ENCODE measurements at regions not wholly inside any gene's neighbourhood (a gene's known extent, or its start where the extent isn't known, plus 50 kb on each side); places are given as distances from the start of the nearest gene placed in this dataset.
A peak's percentile ranks its signal among the peaks of the same experiment; 100 is the strongest.

GRCh38 chr17:72338847-72339790 lies 218.3 kb downstream of the SOX9 start:
- ChIA-PET CTCF (interaction anchor here (0.5 to 1.3 kb wide), 3 partner anchors 10 to 201 kb away, joined by 4 to 5 read pairs (median 4); no protein-coding TSS in a partner anchor), POLR2A (interaction anchor here (0.8 to 2.0 kb wide), 4 partner anchors 19 to 218 kb away, joined by 3 to 13 read pairs (median 4); partner anchors contain the start of gene SOX9)
- peak overlapping the region; percentile 98 for H3K27ac ChIP-seq (ENCODE audit: low read depth, low read length)
- H3K9me3 ChIP-seq (ENCODE audit: control insufficient read depth, insufficient read depth, low read length), result no peaks in the 10 kb centered on the region; the same call in 1 of the 2 replicates
- H3K27me3 ChIP-seq (ENCODE audit: control insufficient read depth, insufficient read depth, low read length), result no peaks in the 10 kb centered on the region
- DNase-seq (ENCODE audit: low read depth, low spot score), result peak; percentile 86
- TF ChIP-seq, protein P1, sequence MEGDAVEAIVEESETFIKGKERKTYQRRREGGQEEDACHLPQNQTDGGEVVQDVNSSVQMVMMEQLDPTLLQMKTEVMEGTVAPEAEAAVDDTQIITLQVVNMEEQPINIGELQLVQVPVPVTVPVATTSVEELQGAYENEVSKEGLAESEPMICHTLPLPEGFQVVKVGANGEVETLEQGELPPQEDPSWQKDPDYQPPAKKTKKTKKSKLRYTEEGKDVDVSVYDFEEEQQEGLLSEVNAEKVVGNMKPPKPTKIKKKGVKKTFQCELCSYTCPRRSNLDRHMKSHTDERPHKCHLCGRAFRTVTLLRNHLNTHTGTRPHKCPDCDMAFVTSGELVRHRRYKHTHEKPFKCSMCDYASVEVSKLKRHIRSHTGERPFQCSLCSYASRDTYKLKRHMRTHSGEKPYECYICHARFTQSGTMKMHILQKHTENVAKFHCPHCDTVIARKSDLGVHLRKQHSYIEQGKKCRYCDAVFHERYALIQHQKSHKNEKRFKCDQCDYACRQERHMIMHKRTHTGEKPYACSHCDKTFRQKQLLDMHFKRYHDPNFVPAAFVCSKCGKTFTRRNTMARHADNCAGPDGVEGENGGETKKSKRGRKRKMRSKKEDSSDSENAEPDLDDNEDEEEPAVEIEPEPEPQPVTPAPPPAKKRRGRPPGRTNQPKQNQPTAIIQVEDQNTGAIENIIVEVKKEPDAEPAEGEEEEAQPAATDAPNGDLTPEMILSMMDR (IDR thresholded peaks at IDR 0.05; ENCODE audit: low read depth, low read length), result no peak
- 0 out of 2 replicates have a peak overlapping the region, but pooled peaks have one; percentile 17 for H3K4me3 ChIP-seq (ENCODE audit: low read depth, low read length)

DNA sequence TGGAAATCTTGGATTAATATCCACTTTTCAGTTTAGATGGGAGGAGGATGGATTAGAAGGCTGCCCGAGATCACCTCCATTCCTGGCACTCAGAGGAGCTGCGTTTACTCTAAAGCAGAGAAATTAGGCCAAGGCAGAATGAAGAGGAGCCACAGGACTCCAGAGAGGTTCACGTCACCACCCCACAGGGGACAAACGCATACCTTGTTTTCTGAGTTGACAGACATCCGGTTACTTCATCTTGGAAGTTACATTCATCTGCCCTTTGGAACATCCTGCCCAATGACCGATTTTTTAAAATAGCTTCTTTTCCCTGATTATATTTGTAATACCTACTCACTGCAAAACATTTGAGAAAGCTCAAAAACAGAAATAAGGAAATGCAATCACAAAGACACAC lies 220.0 kb downstream of the SOX9 start:
- POLR2A ChIA-PET, result interaction anchor here (0.7 kb wide), 1 partner anchor 30 kb away, joined by 3 read pairs; no protein-coding TSS in a partner anchor
- Histone ChIP-seq H3K27ac (ENCODE audit: low read depth, low read length) (no peak overlapping the region), H3K27me3 (ENCODE audit: control insufficient read depth, insufficient read depth, low read length) (no peaks in the 10 kb centered on the region), H3K9me3 (ENCODE audit: control insufficient read depth, insufficient read depth, low read length) (no peaks in the 10 kb centered on the region; the same call in 1 of the 2 replicates), H3K4me3 (ENCODE audit: low read depth, low read length) (no peak overlapping the region)
- TF ChIP-seq, protein P1 (IDR thresholded peaks at IDR 0.05; ENCODE audit: low read depth, low read length), result no peak
- CTCF ChIA-PET, result interaction anchor here (0.8 kb wide), 1 partner anchor 216 kb away, joined by 3 read pairs; no protein-coding TSS in a partner anchor
- DNase-seq (ENCODE audit: low read depth, low spot score), result no peak

DNA sequence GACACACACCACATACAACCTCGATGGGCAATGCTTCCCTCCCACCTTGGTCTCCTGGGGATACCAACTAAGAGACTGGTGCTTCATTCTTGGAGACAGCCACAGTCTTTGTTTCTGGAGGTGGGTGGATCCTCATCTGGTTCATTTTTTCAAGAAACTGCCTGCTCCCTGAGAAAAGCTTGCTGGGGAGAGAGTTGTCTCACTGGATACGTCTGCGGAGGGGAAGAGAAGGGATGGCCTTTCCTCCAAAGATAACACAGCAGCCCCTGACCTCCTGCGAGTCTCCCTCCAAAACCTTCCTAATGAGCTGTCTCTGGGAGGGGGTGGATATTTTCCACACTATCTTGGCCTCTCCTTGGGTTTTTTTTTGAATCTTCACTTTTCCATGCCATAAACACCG lies 221.2 kb downstream of the SOX9 start:
- Histone ChIP-seq H3K4me3 (ENCODE audit: low read depth, low read length) (no peak overlapping the region), H3K27me3 (ENCODE audit: control insufficient read depth, insufficient read depth, low read length) (no peaks in the 10 kb centered on the region), H3K9me3 (ENCODE audit: control insufficient read depth, insufficient read depth, low read length) (no peaks in the 10 kb centered on the region; the same call in 1 of the 2 replicates), H3K27ac (ENCODE audit: low read depth, low read length) (no peak overlapping the region)
- DNase-seq (ENCODE audit: low read depth, low spot score), result no peak
- ChIA-PET CTCF (no interaction called here), POLR2A (no interaction called here)
- TF ChIP-seq, protein P1 (IDR thresholded peaks at IDR 0.05; ENCODE audit: low read depth, low read length), result no peak

GRCh38 chr17:72342627-72343527 lies 222.1 kb downstream of the SOX9 start:
- POLR2A ChIA-PET, result no interaction called here
- CTCF ChIA-PET, result no interaction called here
- no peak for DNase-seq (ENCODE audit: low read depth, low spot score)
- Histone ChIP-seq H3K9me3 (ENCODE audit: control insufficient read depth, insufficient read depth, low read length) (no peaks in the 10 kb centered on the region; the same call in 1 of the 2 replicates), H3K4me3 (ENCODE audit: low read depth, low read length) (no peak overlapping the region), H3K27ac (ENCODE audit: low read depth, low read length) (no peak overlapping the region), H3K27me3 (ENCODE audit: control insufficient read depth, insufficient read depth, low read length) (no peaks in the 10 kb centered on the region)
- TF ChIP-seq, protein P1 (IDR thresholded peaks at IDR 0.05; ENCODE audit: low read depth, low read length), result no peak
